WERI-Rb-1 (cell line): ENCODE measurements at regions not wholly inside any gene's neighbourhood (a gene's known extent, or its start where the extent isn't known, plus 50 kb on each side); places are given as distances from the start of the nearest gene placed in this dataset.

ENCODE experiments used
- DNase-seq: peaks from one replicate; pipeline ENCODE4 v3.0.0-alpha.2; 2020
- H3K27ac ChIP-seq: fragments of 250-450 bp; sonication (Bioruptor Pico); 2 replicates; pipeline ENCODE4 v1.5.1; 2020; ENCODE audit warnings: mild to moderate bottlenecking, moderate library complexity
- H3K27me3 ChIP-seq: fragments of 250-450 bp; sonication (Bioruptor Pico); 2 replicates; pipeline ENCODE4 v1.5.1; 2021; ENCODE audit warnings: mild to moderate bottlenecking, low read depth, moderate library complexity; ENCODE audit not compliant: insufficient read depth, severe bottlenecking
- H3K36me3 ChIP-seq: fragments of 250-450 bp; sonication (Bioruptor Pico); 2 replicates; pipeline ENCODE4 v1.5.1; 2020; ENCODE audit warnings: mild to moderate bottlenecking, moderate library complexity
- H3K4me3 ChIP-seq: 2 replicates; pipeline ENCODE4 v1.5.1; 2011; ENCODE audit warnings: low read depth, mild to moderate bottlenecking, control low read depth, low read length
- H3K9me3 ChIP-seq: fragments of 250-450 bp; sonication (Bioruptor Pico); 2 replicates; pipeline ENCODE4 v1.5.1; 2021; ENCODE audit warnings: mild to moderate bottlenecking, moderate library complexity; ENCODE audit not compliant: severe bottlenecking
- TF ChIP-seq, protein P1 (sequence below): IDR thresholded peaks from 2 replicates; pipeline ENCODE4 v1.5.1; 2011; ENCODE audit warnings: low read depth, mild to moderate bottlenecking, control low read depth, inconsistent platforms, low read length

DNA sequence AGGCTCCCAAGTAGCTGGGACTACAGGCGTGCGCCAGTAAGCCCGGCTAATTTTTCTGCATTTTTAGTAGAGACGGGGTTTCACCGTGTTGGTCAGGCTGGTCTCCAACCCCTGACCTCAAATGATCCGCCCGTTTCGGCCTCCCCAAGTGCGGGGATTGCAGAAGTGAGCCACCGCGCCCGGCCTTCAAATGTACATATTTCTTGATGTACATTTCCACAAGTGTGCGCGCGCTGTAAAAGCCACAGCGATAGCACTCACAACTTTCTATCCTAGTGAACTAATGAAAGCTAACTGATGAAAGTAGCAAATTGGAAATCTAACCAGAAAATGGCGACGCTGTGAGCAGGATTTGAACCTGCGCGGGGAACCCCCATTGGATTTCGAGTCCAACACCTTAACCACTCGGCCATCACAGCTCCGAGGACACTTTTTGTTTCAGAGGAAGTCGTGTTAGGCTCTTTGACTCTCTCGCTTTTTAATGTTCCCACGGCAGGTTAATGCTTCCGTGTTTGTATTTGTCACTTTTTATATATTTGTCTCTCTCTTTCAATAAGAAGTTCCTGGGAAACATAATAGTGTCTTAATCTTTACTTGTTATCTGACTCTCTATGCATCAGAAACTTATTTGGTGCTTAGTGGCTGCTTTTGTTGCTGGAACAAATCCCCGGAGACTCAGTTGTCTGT, 199.4 kb upstream of the ZNF184 start:
- TF ChIP-seq, protein P1, sequence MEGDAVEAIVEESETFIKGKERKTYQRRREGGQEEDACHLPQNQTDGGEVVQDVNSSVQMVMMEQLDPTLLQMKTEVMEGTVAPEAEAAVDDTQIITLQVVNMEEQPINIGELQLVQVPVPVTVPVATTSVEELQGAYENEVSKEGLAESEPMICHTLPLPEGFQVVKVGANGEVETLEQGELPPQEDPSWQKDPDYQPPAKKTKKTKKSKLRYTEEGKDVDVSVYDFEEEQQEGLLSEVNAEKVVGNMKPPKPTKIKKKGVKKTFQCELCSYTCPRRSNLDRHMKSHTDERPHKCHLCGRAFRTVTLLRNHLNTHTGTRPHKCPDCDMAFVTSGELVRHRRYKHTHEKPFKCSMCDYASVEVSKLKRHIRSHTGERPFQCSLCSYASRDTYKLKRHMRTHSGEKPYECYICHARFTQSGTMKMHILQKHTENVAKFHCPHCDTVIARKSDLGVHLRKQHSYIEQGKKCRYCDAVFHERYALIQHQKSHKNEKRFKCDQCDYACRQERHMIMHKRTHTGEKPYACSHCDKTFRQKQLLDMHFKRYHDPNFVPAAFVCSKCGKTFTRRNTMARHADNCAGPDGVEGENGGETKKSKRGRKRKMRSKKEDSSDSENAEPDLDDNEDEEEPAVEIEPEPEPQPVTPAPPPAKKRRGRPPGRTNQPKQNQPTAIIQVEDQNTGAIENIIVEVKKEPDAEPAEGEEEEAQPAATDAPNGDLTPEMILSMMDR, result no peak
- no peaks in the 10 kb centered on the region for H3K36me3 ChIP-seq
- peaks cover 12% of the 10 kb centered on the region for H3K9me3 ChIP-seq
- no peak overlapping the region for H3K27ac ChIP-seq
- peak; percentile 72 for DNase-seq
- H3K4me3 ChIP-seq, result peak overlapping the region; percentile 35
- peaks cover 94% of the 10 kb centered on the region for H3K27me3 ChIP-seq

- peaks cover 16% of the 10 kb centered on the region for H3K9me3 ChIP-seq
- H3K4me3 ChIP-seq, result peak overlapping the region; percentile 3
- H3K36me3 ChIP-seq, result no peaks in the 10 kb centered on the region
- DNase-seq, result no peak
- H3K27me3 ChIP-seq, result peaks cover 93% of the 10 kb centered on the region
- TF ChIP-seq, protein P1, result no peak
- H3K27ac ChIP-seq, result no peak overlapping the region
These were observed 196.9 kb upstream of the ZNF184 start for GRCh38 chr6:27669624-27670301.

DNA sequence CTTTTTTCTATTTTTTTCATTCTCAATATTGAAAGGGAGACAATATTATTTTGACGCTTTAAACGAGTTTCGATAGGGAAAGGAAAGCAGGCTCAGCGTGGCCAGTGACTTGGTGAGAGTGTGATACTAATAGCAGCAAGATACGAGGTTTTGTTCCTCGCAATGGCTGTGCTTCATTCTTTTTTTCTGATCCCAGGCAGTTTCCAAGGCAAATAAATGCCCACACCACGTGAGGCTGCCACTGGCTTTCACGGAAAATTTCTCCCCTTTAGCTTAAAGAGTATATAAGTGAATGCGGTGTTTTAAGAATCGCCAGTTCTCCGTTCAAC, 196.4 kb upstream of the ZNF184 start:
- peak overlapping the region; percentile 3 for H3K4me3 ChIP-seq
- H3K9me3 ChIP-seq, result peaks cover 14% of the 10 kb centered on the region
- TF ChIP-seq, protein P1, result no peak
- no peak for DNase-seq
- H3K36me3 ChIP-seq, result no peaks in the 10 kb centered on the region
- H3K27me3 ChIP-seq, result peaks cover 90% of the 10 kb centered on the region
- no peak overlapping the region for H3K27ac ChIP-seq

DNA sequence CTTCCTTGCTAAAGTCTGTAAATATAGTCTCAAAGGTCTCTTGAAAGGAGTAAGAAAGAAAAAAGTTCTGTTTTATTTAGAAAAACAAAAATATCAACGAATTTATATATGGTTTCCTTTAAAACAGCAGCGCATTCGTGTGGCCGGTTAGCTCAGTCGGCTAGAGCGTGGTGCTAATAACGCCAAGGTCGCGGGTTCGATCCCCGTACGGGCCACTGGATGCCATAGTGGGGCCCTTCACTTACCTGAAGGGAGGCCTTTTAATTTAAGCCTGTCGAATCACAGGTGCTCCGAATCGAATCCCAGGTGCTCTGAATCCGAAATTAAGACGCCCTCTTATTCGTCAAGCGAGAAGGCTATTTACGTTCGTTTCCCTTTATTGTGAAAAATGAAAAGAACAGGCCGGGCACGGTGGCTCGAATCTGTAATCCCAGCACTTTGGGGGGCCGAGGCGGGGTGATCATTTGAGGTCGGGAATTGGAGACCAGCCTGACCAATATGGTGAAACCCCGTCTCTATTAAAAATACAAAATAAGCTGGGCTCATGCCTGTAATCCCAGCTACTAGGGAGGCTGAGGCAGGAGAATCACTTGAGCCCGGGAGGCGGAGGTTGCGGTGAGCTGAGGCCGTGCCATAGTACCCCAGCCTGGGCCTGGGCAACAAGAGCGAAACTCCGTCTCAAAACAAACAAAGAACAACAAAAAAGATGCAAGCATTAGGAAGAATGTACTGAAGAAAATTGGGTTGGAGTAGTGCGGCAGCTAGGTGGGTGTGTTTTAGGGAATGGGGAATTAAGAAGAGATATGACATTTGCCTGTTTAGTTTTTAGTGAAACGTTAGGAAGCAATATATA, 195.8 kb upstream of the ZNF184 start:
- TF ChIP-seq, protein P1, result no peak
- peaks cover 85% of the 10 kb centered on the region for H3K27me3 ChIP-seq
- no peak overlapping the region for H3K27ac ChIP-seq
- no peaks in the 10 kb centered on the region for H3K36me3 ChIP-seq
- DNase-seq, result peak; percentile 74
- peak overlapping the region; percentile 7 for H3K4me3 ChIP-seq
- H3K9me3 ChIP-seq, result peaks cover 14% of the 10 kb centered on the region

DNA sequence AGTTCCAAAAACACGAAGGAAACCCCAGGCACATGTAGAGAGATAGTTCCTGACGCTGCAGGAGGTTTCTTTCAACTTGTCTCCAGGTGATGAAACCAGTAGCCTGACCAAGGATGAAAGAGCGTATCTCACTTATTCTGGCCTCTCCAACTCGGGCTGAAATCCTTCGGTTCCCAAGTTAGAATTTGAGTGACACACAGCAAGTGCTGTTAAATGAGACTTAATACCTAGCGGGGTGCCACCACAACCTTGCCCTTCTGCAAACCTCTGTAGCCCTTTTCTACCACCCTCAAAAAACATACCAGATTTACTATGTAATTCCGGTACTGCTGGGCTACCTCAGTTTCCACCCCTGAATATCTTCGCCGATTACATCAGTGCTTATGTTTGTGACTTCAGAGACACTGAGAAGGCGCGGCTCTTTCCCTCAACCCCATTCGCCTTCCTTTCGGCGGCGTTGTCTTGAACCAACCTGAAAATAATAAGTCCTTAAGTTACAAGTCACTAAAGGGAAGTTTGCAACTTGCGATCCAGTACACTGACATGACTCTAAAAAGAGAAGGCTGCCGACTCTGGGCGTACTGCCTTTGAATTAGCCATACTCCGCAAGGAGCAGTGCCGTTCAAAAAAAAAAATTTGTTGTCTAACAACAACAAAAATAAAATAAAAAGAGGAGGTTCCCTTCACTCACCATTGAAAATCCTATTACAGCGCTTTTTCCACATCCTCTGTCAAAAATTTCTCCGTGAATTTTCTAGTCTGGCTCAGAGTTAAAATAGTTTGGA, 194.9 kb upstream of the ZNF184 start:
- Histone ChIP-seq H3K27ac (no peak overlapping the region), H3K9me3 (peaks cover 14% of the 10 kb centered on the region), H3K27me3 (peaks cover 78% of the 10 kb centered on the region), H3K4me3 (peak overlapping the region; percentile 7), H3K36me3 (no peaks in the 10 kb centered on the region)
- DNase-seq, result no peak
- TF ChIP-seq, protein P1, result no peak
